ENCODE measurements at regions not wholly inside any gene's neighbourhood (a gene's known extent, or its start where the extent isn't known, plus 50 kb on each side); places are given as distances from the start of the nearest gene placed in this dataset.

GRCh38 chr20:21653628-21654027 is 51.8 kb upstream of the PAX1 start:
- no peak for DNase-seq (ENCODE audit: low read depth, low spot score)
- H3K4me3 ChIP-seq (ENCODE audit: low read length), result no peak overlapping the region

GRCh38 chr20:21643417-21643816 is 62.0 kb upstream of the PAX1 start:
- DNase-seq (ENCODE audit: low read depth, low spot score), result no peak
- no peak overlapping the region for H3K4me3 ChIP-seq (ENCODE audit: low read length)

GRCh38 chr20:21640556-21640955 is 64.9 kb upstream of the PAX1 start:
- H3K4me3 ChIP-seq (ENCODE audit: low read length), result no peak overlapping the region
- peak; percentile 16 for DNase-seq (ENCODE audit: low read depth, low spot score)

GRCh38 chr20:21633829-21634228 is 71.6 kb upstream of the PAX1 start:
- H3K4me3 ChIP-seq (ENCODE audit: low read length), result no peak overlapping the region
- no peak for DNase-seq (ENCODE audit: low read depth, low spot score)

- no peak overlapping the region for H3K4me3 ChIP-seq (ENCODE audit: low read length)
- no peak for DNase-seq (ENCODE audit: low read depth, low spot score)
Observed at GRCh38 chr20:21632735-21633053, 72.8 kb upstream of the PAX1 start.

GRCh38 chr20:21632031-21632734 is 73.3 kb upstream of the PAX1 start:
- H3K4me3 ChIP-seq (ENCODE audit: low read length), result no peak overlapping the region
- DNase-seq (ENCODE audit: low read depth, low spot score), result no peak

- no peak overlapping the region for H3K4me3 ChIP-seq (ENCODE audit: low read length)
- no peak for DNase-seq (ENCODE audit: low read depth, low spot score)
Observed at GRCh38 chr20:21628800-21629199, 76.7 kb upstream of the PAX1 start.

GRCh38 chr20:21623781-21624094 is 81.7 kb upstream of the PAX1 start:
- H3K4me3 ChIP-seq (ENCODE audit: low read length), result no peak overlapping the region
- DNase-seq (ENCODE audit: low read depth, low spot score), result no peak

GRCh38 chr20:21623074-21623780 is 82.2 kb upstream of the PAX1 start:
- no peak overlapping the region for H3K4me3 ChIP-seq (ENCODE audit: low read length)
- no peak for DNase-seq (ENCODE audit: low read depth, low spot score)

- H3K4me3 ChIP-seq (ENCODE audit: low read length), result no peak overlapping the region
- DNase-seq (ENCODE audit: low read depth, low spot score), result no peak
Observed at GRCh38 chr20:21622097-21622857, 83.2 kb upstream of the PAX1 start.

GRCh38 chr20:21618759-21619416 is 86.6 kb upstream of the PAX1 start:
- peak; percentile 12 for DNase-seq (ENCODE audit: low read depth, low spot score)
- H3K4me3 ChIP-seq (ENCODE audit: low read length), result no peak overlapping the region

- peak; percentile 32 for DNase-seq (ENCODE audit: low read depth, low spot score)
- H3K4me3 ChIP-seq (ENCODE audit: low read length), result no peak overlapping the region
Observed at GRCh38 chr20:21615617-21616080, 89.8 kb upstream of the PAX1 start.

GRCh38 chr20:21614980-21615379 is 90.5 kb upstream of the PAX1 start:
- no peak for DNase-seq (ENCODE audit: low read depth, low spot score)
- H3K4me3 ChIP-seq (ENCODE audit: low read length), result no peak overlapping the region

- no peak for DNase-seq (ENCODE audit: low read depth, low spot score)
- no peak overlapping the region for H3K4me3 ChIP-seq (ENCODE audit: low read length)
Observed at GRCh38 chr20:21613512-21613911, 92.0 kb upstream of the PAX1 start.

GRCh38 chr20:21609981-21610380 is 95.5 kb upstream of the PAX1 start:
- no peak for DNase-seq (ENCODE audit: low read depth, low spot score)
- H3K4me3 ChIP-seq (ENCODE audit: low read length), result no peak overlapping the region

- DNase-seq (ENCODE audit: low read depth, low spot score), result no peak
- H3K4me3 ChIP-seq (ENCODE audit: low read length), result no peak overlapping the region
Observed at GRCh38 chr20:21609221-21609620, 95.4 kb upstream of the NKX2-2 start.

- H3K4me3 ChIP-seq (ENCODE audit: low read length), result no peak overlapping the region
- DNase-seq (ENCODE audit: low read depth, low spot score), result no peak
Observed at GRCh38 chr20:21608777-21609176, 94.9 kb upstream of the NKX2-2 start.

GRCh38 chr20:21607971-21608725 is 94.3 kb upstream of the NKX2-2 start:
- DNase-seq (ENCODE audit: low read depth, low spot score), result no peak
- no peak overlapping the region for H3K4me3 ChIP-seq (ENCODE audit: low read length)

GRCh38 chr20:21601799-21602198 is 87.9 kb upstream of the NKX2-2 start:
- no peak for DNase-seq (ENCODE audit: low read depth, low spot score)

More at GRCh38 chr20:21601799-21602198, 87.9 kb upstream of the NKX2-2 start:
- no peak overlapping the region for H3K4me3 ChIP-seq (ENCODE audit: low read length)
